ENCODE measurements at regions not wholly inside any gene's neighbourhood (a gene's known extent, or its start where the extent isn't known, plus 50 kb on each side); places are given as distances from the start of the nearest gene placed in this dataset.

- TF ChIP-seq ZNF136 (CRISPR knock-in tag; IDR thresholded peaks at IDR 0.05; ENCODE audit: low read depth): no peak
- TF ChIP-seq ZNF451 (CRISPR knock-in tag; IDR thresholded peaks at IDR 0.05): no peak
- peak; percentile 59 for TF ChIP-seq USF2 (IDR thresholded peaks at IDR 0.05; ENCODE audit: low read depth, low read length)
- peak; percentile 66; the same call in 1 of the 2 replicates for TF ChIP-seq USF2 (CRISPR knock-in tag; IDR thresholded peaks at IDR 0.05; ENCODE audit: borderline replicate concordance)
- no peak for TF ChIP-seq TIGD3 (CRISPR knock-in tag; IDR thresholded peaks at IDR 0.05; ENCODE audit: borderline replicate concordance)
- no peak for TF ChIP-seq PAXIP1 (CRISPR knock-in tag; conservative IDR thresholded peaks at IDR 0.05)
- no peak for TF ChIP-seq ZBTB37 (CRISPR knock-in tag; IDR thresholded peaks at IDR 0.05)
- no peak for TF ChIP-seq PITX1 (CRISPR knock-in tag; IDR thresholded peaks at IDR 0.05)
- TF ChIP-seq ZNF44 (CRISPR knock-in tag; IDR thresholded peaks at IDR 0.05): no peak
- TF ChIP-seq AFF4 (CRISPR knock-in tag; IDR thresholded peaks at IDR 0.05): no peak
- TF ChIP-seq PRDM15 (CRISPR knock-in tag; IDR thresholded peaks at IDR 0.05): no peak
Observed at GRCh38 chr1:29513357-29513756, 277.0 kb downstream of the PTPRU start (continued).
